H1 (cell line): ENCODE measurements at regions not wholly inside any gene's neighbourhood (a gene's known extent, or its start where the extent isn't known, plus 50 kb on each side); places are given as distances from the start of the nearest gene placed in this dataset.

Experiments used
- ATF2 ChIP-seq: IDR thresholded peaks from 2 replicates; pipeline ENCODE4 v1.6.1; 2012; ENCODE audit warnings: low read length, inconsistent platforms
- CBX5 ChIP-seq: fragments of 300-800, 300-1000 bp; sonication (generic); IDR thresholded peaks from 2 replicates; pipeline ENCODE4 v1.7.1; 2016; ENCODE audit warnings: antibody characterized with exemption, low read length, low read depth
- CBX8 ChIP-seq: fragments of 300-800, 300-1000 bp; sonication (generic); IDR thresholded peaks from 2 replicates; pipeline ENCODE4 v1.7.1; 2016; ENCODE audit warnings: low read depth, low read length, borderline replicate concordance
- CREB1 ChIP-seq: IDR thresholded peaks from 2 replicates; pipeline ENCODE4 v1.6.1; 2012; ENCODE audit warnings: inconsistent platforms
- EP300 ChIP-seq, 2 experiments: IDR thresholded peaks; 1 replicate in 1 of 2; 2 replicates in 1 of 2; pipeline ENCODE4 v1.6.1; 2011 to 2012; ENCODE audit warnings: low read depth in 2 of 2, low read length in 2 of 2, mild to moderate bottlenecking in 2 of 2, borderline replicate concordance in 1 of 2, inconsistent platforms in 1 of 2, moderate library complexity in 1 of 2
- FOSL1 ChIP-seq: IDR thresholded peaks from 2 replicates; pipeline ENCODE4 v1.6.1; 2011; ENCODE audit warnings: mild to moderate bottlenecking, low read depth, low read length, moderate library complexity; ENCODE audit not compliant: insufficient read depth
- RFX5 ChIP-seq: IDR thresholded peaks from 2 replicates; pipeline ENCODE4 v1.6.1; 2011; ENCODE audit warnings: low read depth, low read length, improper control_type of control experiment, borderline replicate concordance
- USF2 ChIP-seq: IDR thresholded peaks from 2 replicates; pipeline ENCODE4 v1.6.1; 2011; ENCODE audit warnings: low read length, improper control_type of control experiment

GRCh38 chr9:32725066-32725860 is 58.1 kb upstream of the TMEM215 start (continued):
- TF ChIP-seq CBX8 (no peak), RFX5 (no peak), FOSL1 (no peak), USF2 (no peak), CREB1 (no peak), EP300 (IDR thresholded peaks at IDR 0.05; ENCODE audit: borderline replicate concordance in 1 of 2, low read depth in 2 of 2, low read length in 2 of 2) (no peak), ATF2 (no peak), CBX5 (no peak)
